Mesendoderm (in vitro differentiated cells): ENCODE measurements at regions not wholly inside any gene's neighbourhood (a gene's known extent, or its start where the extent isn't known, plus 50 kb on each side); places are given as distances from the start of the nearest gene placed in this dataset.
A peak's percentile ranks its signal among the peaks of the same experiment; 100 is the strongest.

ENCODE experiments used
- DNase-seq: peaks from one replicate; pipeline ENCODE4 v3.0.0; 2013
- H2AK5ac ChIP-seq: 2 replicates; pipeline ENCODE4 v1.6.1; 2013; ENCODE audit warnings: low read length, inconsistent platforms
- H2BK120ac ChIP-seq: 2 replicates; pipeline ENCODE4 v1.6.1; 2013; ENCODE audit warnings: low read depth, mild to moderate bottlenecking, low read length, moderate library complexity, mixed read lengths
- H2BK15ac ChIP-seq: replicated peaks from 2 replicates; pipeline ENCODE4 v1.6.1; 2013; ENCODE audit warnings: low read depth, mild to moderate bottlenecking, moderate library complexity
- H2BK5ac ChIP-seq: 2 replicates; pipeline ENCODE4 v1.6.1; 2013; ENCODE audit warnings: low read length, inconsistent platforms
- H3K18ac ChIP-seq: 2 replicates; pipeline ENCODE4 v1.6.1; 2013; ENCODE audit warnings: mild to moderate bottlenecking, low read length, mixed read lengths
- H3K23ac ChIP-seq: one replicate; pipeline ENCODE4 v1.6.1; 2013; ENCODE audit warnings: low read length
- H3K27ac ChIP-seq: 2 replicates; pipeline ENCODE4 v1.5.1; 2013; ENCODE audit warnings: low read depth, mild to moderate bottlenecking, inconsistent platforms, low read length, moderate library complexity
- H3K27me3 ChIP-seq: 2 replicates; pipeline ENCODE4 v1.6.1; 2013; ENCODE audit warnings: low read length, control low read depth, mild to moderate bottlenecking, inconsistent platforms; ENCODE audit not compliant: insufficient read depth, poor library complexity
- H3K36me3 ChIP-seq: 2 replicates; pipeline ENCODE4 v1.6.1; 2013; ENCODE audit warnings: low read length, inconsistent platforms; ENCODE audit not compliant: control insufficient read depth, insufficient read depth
- H3K4ac ChIP-seq: one replicate; pipeline ENCODE4 v1.6.1; 2013; ENCODE audit warnings: low read depth, mild to moderate bottlenecking, low read length, moderate library complexity
- H3K4me1 ChIP-seq: 2 replicates; pipeline ENCODE4 v1.6.1; 2013; ENCODE audit warnings: low read depth, low read length, inconsistent platforms; ENCODE audit not compliant: control insufficient read depth
- H3K4me2 ChIP-seq: 2 replicates; pipeline ENCODE4 v1.6.1; 2013; ENCODE audit warnings: low read length
- H3K4me3 ChIP-seq: 2 replicates; pipeline ENCODE4 v1.5.1; 2013; ENCODE audit warnings: mild to moderate bottlenecking, low read length
- H3K56ac ChIP-seq: one replicate; pipeline ENCODE4 v1.6.1; 2013; ENCODE audit warnings: low read length
- H3K79me1 ChIP-seq: 2 replicates; pipeline ENCODE4 v1.6.1; 2013; ENCODE audit warnings: low read length, inconsistent platforms
- H3K79me2 ChIP-seq: 2 replicates; pipeline ENCODE4 v1.6.1; 2013; ENCODE audit warnings: mild to moderate bottlenecking, low read length; ENCODE audit not compliant: control insufficient read depth, insufficient read depth
- H3K9ac ChIP-seq: 2 replicates; pipeline ENCODE4 v1.6.1; 2013; ENCODE audit warnings: low read length, inconsistent platforms
- H4K5ac ChIP-seq: one replicate; pipeline ENCODE4 v1.6.1; 2013; ENCODE audit warnings: low read length
- H4K8ac ChIP-seq: one replicate; pipeline ENCODE4 v1.6.1; 2013; ENCODE audit warnings: low read depth, mild to moderate bottlenecking, control low read depth, low read length, moderate library complexity
- WGBS: extraction: QIAGEN DNeasy Blood & Tissue Kit; methylation state at CpG from one replicate; pipeline ENCODE4 v1.1.7; 2013; ENCODE audit warnings: low lambda C conversion rate, missing lambda C conversion rate; ENCODE audit not compliant: insufficient coverage; ENCODE audit errors: extremely low coverage; 5-methylcytosine and 5-hydroxymethylcytosine counted together

GRCh38 chr5:98635656-98636055 lies 137.8 kb upstream of the RGMB start:
- Histone ChIP-seq H3K4ac (no peak overlapping the region), H3K4me2 (no peak overlapping the region), H2BK5ac (no peak overlapping the region), H2BK15ac (peak overlapping the region; percentile 36), H4K8ac (peak overlapping the region; percentile 65), H3K4me3 (no peak overlapping the region), H3K79me1 (no peaks in the 10 kb centered on the region), H4K5ac (no peak overlapping the region), H3K4me1 (no peaks in the 10 kb centered on the region), H3K56ac (no peak overlapping the region), H3K18ac (no peak overlapping the region), H3K9ac (no peak overlapping the region), H3K36me3 (no peaks in the 10 kb centered on the region), H2AK5ac (no peak overlapping the region), H3K27ac (no peak overlapping the region), H3K79me2 (no peaks in the 10 kb centered on the region), H3K23ac (no peak overlapping the region), H3K27me3 (no peaks in the 10 kb centered on the region), H2BK120ac (peak overlapping the region; percentile 38)
- no CpG with 5 or more reads among the region's 3 CpGs for WGBS
- no peak for DNase-seq

DNA sequence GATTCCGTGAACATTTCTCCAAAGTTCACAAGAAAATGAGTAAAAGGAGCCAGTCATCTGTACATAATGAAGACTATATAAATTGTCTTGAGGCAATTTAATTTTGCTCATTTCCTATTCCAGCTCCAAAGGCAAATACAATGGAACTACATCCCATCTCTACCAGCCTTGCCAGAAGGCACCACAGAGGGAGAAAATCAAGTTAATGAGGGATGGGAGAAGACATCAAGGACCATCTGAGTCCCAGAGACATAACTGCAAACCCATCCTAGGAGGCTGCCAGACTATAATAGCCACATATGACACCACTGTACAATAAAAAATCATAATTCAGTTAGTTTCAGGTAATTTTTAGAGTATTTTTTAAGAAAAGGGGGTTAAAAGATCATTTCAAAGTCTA lies 136.3 kb upstream of the RGMB start:
- H3K4ac ChIP-seq, result no peak overlapping the region
- H3K79me1 ChIP-seq, result no peaks in the 10 kb centered on the region
- no peak overlapping the region for H2BK15ac ChIP-seq
- H3K9ac ChIP-seq, result no peak overlapping the region
- no peak overlapping the region for H4K5ac ChIP-seq
- H3K4me2 ChIP-seq, result no peak overlapping the region
- H3K27me3 ChIP-seq, result no peaks in the 10 kb centered on the region
- no peak overlapping the region for H2BK120ac ChIP-seq
- WGBS, result no CpG with 5 or more reads among the region's 1 CpG
- no peak overlapping the region for H2BK5ac ChIP-seq
- no peak overlapping the region for H3K18ac ChIP-seq
- no peak overlapping the region for H3K56ac ChIP-seq
- DNase-seq, result no peak
- H2AK5ac ChIP-seq, result no peak overlapping the region
- no peaks in the 10 kb centered on the region for H3K4me1 ChIP-seq
- H3K27ac ChIP-seq, result no peak overlapping the region
- no peaks in the 10 kb centered on the region for H3K79me2 ChIP-seq
- H3K4me3 ChIP-seq, result no peak overlapping the region
- no peak overlapping the region for H3K23ac ChIP-seq
- H3K36me3 ChIP-seq, result no peaks in the 10 kb centered on the region
- H4K8ac ChIP-seq, result no peak overlapping the region

DNA sequence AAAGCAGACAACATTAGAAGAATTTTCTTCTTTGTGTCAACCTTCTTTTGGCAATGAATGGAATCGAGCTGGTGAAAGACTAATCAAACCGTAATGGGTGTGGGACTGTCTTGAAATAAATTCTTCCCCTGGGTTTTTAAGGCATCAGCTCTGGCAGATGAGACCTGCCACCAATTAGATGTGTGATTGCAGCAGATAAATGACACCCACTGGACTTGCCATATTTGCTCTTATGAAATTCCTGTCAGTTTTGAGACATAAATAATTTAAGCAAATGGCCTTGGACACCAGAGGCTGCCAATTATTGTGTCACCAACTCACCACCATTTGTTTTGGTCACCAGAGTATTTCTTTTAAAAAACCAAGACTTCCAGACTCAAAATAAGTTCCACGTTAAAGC lies 135.9 kb upstream of the RGMB start:
- H3K23ac ChIP-seq, result no peak overlapping the region
- H3K9ac ChIP-seq, result no peak overlapping the region
- no peak overlapping the region for H3K4ac ChIP-seq
- H2AK5ac ChIP-seq, result no peak overlapping the region
- no CpG with 5 or more reads among the region's 3 CpGs for WGBS
- H3K56ac ChIP-seq, result no peak overlapping the region
- H4K8ac ChIP-seq, result no peak overlapping the region
- H3K27ac ChIP-seq, result no peak overlapping the region
- no peaks in the 10 kb centered on the region for H3K79me2 ChIP-seq
- H3K79me1 ChIP-seq, result no peaks in the 10 kb centered on the region
- no peak overlapping the region for H2BK120ac ChIP-seq
- no peak overlapping the region for H2BK5ac ChIP-seq
- no peak for DNase-seq
- no peak overlapping the region for H3K18ac ChIP-seq
- H3K4me3 ChIP-seq, result no peak overlapping the region
- no peak overlapping the region for H4K5ac ChIP-seq
- no peak overlapping the region for H2BK15ac ChIP-seq
- H3K27me3 ChIP-seq, result no peaks in the 10 kb centered on the region
- no peaks in the 10 kb centered on the region for H3K4me1 ChIP-seq
- H3K36me3 ChIP-seq, result no peaks in the 10 kb centered on the region
- no peak overlapping the region for H3K4me2 ChIP-seq

- H3K27ac ChIP-seq, result no peak overlapping the region
- no CpG with 5 or more reads among the region's 2 CpGs for WGBS
- H3K4me2 ChIP-seq, result no peak overlapping the region
Measured at GRCh38 chr5:98638111-98638510, 135.4 kb upstream of the RGMB start.

GRCh38 chr5:98638701-98639100 lies 134.8 kb upstream of the RGMB start:
- no peak overlapping the region for H4K5ac ChIP-seq
- H3K4me2 ChIP-seq, result no peak overlapping the region
- no peak overlapping the region for H4K8ac ChIP-seq
- H2BK5ac ChIP-seq, result no peak overlapping the region
- no peak for DNase-seq
- H3K9ac ChIP-seq, result no peak overlapping the region
- H2AK5ac ChIP-seq, result no peak overlapping the region
- H3K27ac ChIP-seq, result no peak overlapping the region
- H3K79me1 ChIP-seq, result no peaks in the 10 kb centered on the region
- no peaks in the 10 kb centered on the region for H3K79me2 ChIP-seq
- no peak overlapping the region for H3K4ac ChIP-seq
- no peak overlapping the region for H3K56ac ChIP-seq
- no peak overlapping the region for H3K4me3 ChIP-seq
- WGBS, result no CpG with 5 or more reads among the region's 1 CpG
- no peaks in the 10 kb centered on the region for H3K27me3 ChIP-seq
- no peak overlapping the region for H3K23ac ChIP-seq
- no peak overlapping the region for H2BK120ac ChIP-seq
- H3K4me1 ChIP-seq, result no peaks in the 10 kb centered on the region
- H2BK15ac ChIP-seq, result no peak overlapping the region
- H3K36me3 ChIP-seq, result no peaks in the 10 kb centered on the region
- H3K18ac ChIP-seq, result no peak overlapping the region

More at GRCh38 chr5:98638111-98638510, 135.4 kb upstream of the RGMB start:
- no peaks in the 10 kb centered on the region for H3K36me3 ChIP-seq
- H4K8ac ChIP-seq, result no peak overlapping the region
- no peak overlapping the region for H2AK5ac ChIP-seq
- no peak overlapping the region for H3K18ac ChIP-seq
- H3K79me2 ChIP-seq, result no peaks in the 10 kb centered on the region
- H3K56ac ChIP-seq, result no peak overlapping the region
- no peak overlapping the region for H3K4me3 ChIP-seq
- no peaks in the 10 kb centered on the region for H3K27me3 ChIP-seq
- H3K23ac ChIP-seq, result no peak overlapping the region
- no peak overlapping the region for H2BK5ac ChIP-seq
- no peak for DNase-seq
- H2BK15ac ChIP-seq, result no peak overlapping the region
- H4K5ac ChIP-seq, result no peak overlapping the region
- H2BK120ac ChIP-seq, result no peak overlapping the region
- no peak overlapping the region for H3K4ac ChIP-seq
- H3K4me1 ChIP-seq, result no peaks in the 10 kb centered on the region
- H3K9ac ChIP-seq, result no peak overlapping the region
- no peaks in the 10 kb centered on the region for H3K79me1 ChIP-seq

DNA sequence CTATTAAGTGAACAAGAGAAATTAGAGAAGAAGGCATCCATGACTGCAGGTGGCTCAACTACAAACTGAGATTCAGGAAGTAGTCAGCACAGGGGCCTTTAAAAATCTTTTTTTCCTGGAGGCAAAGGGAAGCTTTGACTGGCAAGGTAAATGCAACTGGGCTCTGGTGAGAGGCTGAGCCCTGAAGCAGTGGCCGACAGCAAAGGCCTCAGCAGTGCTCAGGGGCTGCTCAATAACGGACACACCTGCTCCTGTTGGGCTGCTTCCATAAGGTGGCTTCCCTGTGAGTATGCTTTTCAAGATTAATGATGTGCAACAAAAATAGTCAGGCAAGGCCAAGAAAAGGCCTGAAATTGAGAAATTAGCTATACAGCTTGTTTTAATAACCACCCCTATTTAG lies 134.2 kb upstream of the RGMB start:
- H2AK5ac ChIP-seq, result no peak overlapping the region
- H3K23ac ChIP-seq, result no peak overlapping the region
- H3K27me3 ChIP-seq, result no peaks in the 10 kb centered on the region
- no peak overlapping the region for H2BK120ac ChIP-seq
- no peak overlapping the region for H3K4me3 ChIP-seq
- H3K56ac ChIP-seq, result no peak overlapping the region
- H4K8ac ChIP-seq, result no peak overlapping the region
- no peaks in the 10 kb centered on the region for H3K79me2 ChIP-seq
- H4K5ac ChIP-seq, result no peak overlapping the region
- no CpG with 5 or more reads among the region's 2 CpGs for WGBS
- H3K27ac ChIP-seq, result no peak overlapping the region
- no peak overlapping the region for H3K18ac ChIP-seq
- H3K79me1 ChIP-seq, result no peaks in the 10 kb centered on the region
- H3K9ac ChIP-seq, result no peak overlapping the region
- no peak overlapping the region for H2BK15ac ChIP-seq
- H3K36me3 ChIP-seq, result no peaks in the 10 kb centered on the region
- no peak overlapping the region for H3K4me2 ChIP-seq
- no peak overlapping the region for H2BK5ac ChIP-seq
- no peak for DNase-seq
- H3K4me1 ChIP-seq, result no peaks in the 10 kb centered on the region
- no peak overlapping the region for H3K4ac ChIP-seq
